KOPT-K1 (cell line): ENCODE measurements at regions not wholly inside any gene's neighbourhood (a gene's known extent, or its start where the extent isn't known, plus 50 kb on each side); places are given as distances from the start of the nearest gene placed in this dataset.

Experiments used
- H3K27ac ChIP-seq: fragments of 200-600 bp; sonication (generic); 2 replicates; pipeline ENCODE4 v1.5.1; 2016; ENCODE audit warnings: antibody characterized with exemption, mild to moderate bottlenecking, low read depth, low read length; ENCODE audit not compliant: poor library complexity, severe bottlenecking
- H3K36me3 ChIP-seq: fragments of 200-600 bp; sonication (generic); 2 replicates; pipeline ENCODE4 v1.5.1; 2017; ENCODE audit warnings: antibody characterized with exemption, mild to moderate bottlenecking, low read length, moderate library complexity; ENCODE audit not compliant: insufficient read depth
- H3K9me3 ChIP-seq: fragments of 200-600 bp; sonication (generic); 2 replicates; pipeline ENCODE4 v1.5.1; 2017; ENCODE audit warnings: antibody characterized with exemption, low read length, mild to moderate bottlenecking; ENCODE audit not compliant: insufficient read depth, poor library complexity, severe bottlenecking

GRCh38 chr22:27610863-27611786 lies 190.4 kb downstream of the MN1 start:
- Histone ChIP-seq H3K27ac (no peak overlapping the region), H3K36me3 (no peaks in the 10 kb centered on the region), H3K9me3 (no peaks in the 10 kb centered on the region)

GRCh38 chr22:27612115-27612514 lies 189.4 kb downstream of the MN1 start:
- Histone ChIP-seq H3K27ac (no peak overlapping the region), H3K9me3 (no peaks in the 10 kb centered on the region)

GRCh38 chr22:27613099-27614005 lies 188.2 kb downstream of the MN1 start:
- Histone ChIP-seq H3K36me3 (no peaks in the 10 kb centered on the region), H3K27ac (no peak overlapping the region), H3K9me3 (no peaks in the 10 kb centered on the region)

More at GRCh38 chr22:27612115-27612514, 189.4 kb downstream of the MN1 start:
- no peaks in the 10 kb centered on the region for H3K36me3 ChIP-seq

GRCh38 chr22:27614006-27614649 lies 187.4 kb downstream of the MN1 start:
- H3K36me3 ChIP-seq = no peaks in the 10 kb centered on the region
- H3K9me3 ChIP-seq = no peaks in the 10 kb centered on the region
- H3K27ac ChIP-seq = no peak overlapping the region

- Histone ChIP-seq H3K9me3 (no peaks in the 10 kb centered on the region), H3K27ac (no peak overlapping the region), H3K36me3 (no peaks in the 10 kb centered on the region)
Observed at GRCh38 chr22:27614650-27615007, 186.9 kb downstream of the MN1 start.

GRCh38 chr22:27615408-27615807 lies 186.1 kb downstream of the MN1 start:
- Histone ChIP-seq H3K9me3 (no peaks in the 10 kb centered on the region), H3K27ac (no peak overlapping the region), H3K36me3 (no peaks in the 10 kb centered on the region)

GRCh38 chr22:27616033-27616432 lies 185.5 kb downstream of the MN1 start:
- H3K36me3 ChIP-seq = no peaks in the 10 kb centered on the region
- H3K9me3 ChIP-seq = no peaks in the 10 kb centered on the region
- H3K27ac ChIP-seq = no peak overlapping the region

- no peaks in the 10 kb centered on the region for H3K36me3 ChIP-seq
- no peak overlapping the region for H3K27ac ChIP-seq
- no peaks in the 10 kb centered on the region for H3K9me3 ChIP-seq
Observed at GRCh38 chr22:27617214-27617881, 184.2 kb downstream of the MN1 start.

GRCh38 chr22:27620367-27621154 lies 181.0 kb downstream of the MN1 start:
- Histone ChIP-seq H3K36me3 (no peaks in the 10 kb centered on the region), H3K27ac (no peak overlapping the region), H3K9me3 (no peaks in the 10 kb centered on the region)

- Histone ChIP-seq H3K36me3 (no peaks in the 10 kb centered on the region), H3K9me3 (no peaks in the 10 kb centered on the region), H3K27ac (no peak overlapping the region)
Observed at GRCh38 chr22:27621486-27622070, 180.0 kb downstream of the MN1 start.

GRCh38 chr22:27624042-27624441 lies 177.5 kb downstream of the MN1 start:
- Histone ChIP-seq H3K9me3 (no peaks in the 10 kb centered on the region), H3K27ac (no peak overlapping the region)

GRCh38 chr22:27624705-27625104 lies 176.9 kb downstream of the MN1 start:
- Histone ChIP-seq H3K36me3 (no peaks in the 10 kb centered on the region), H3K27ac (no peak overlapping the region), H3K9me3 (no peaks in the 10 kb centered on the region)

More at GRCh38 chr22:27624042-27624441, 177.5 kb downstream of the MN1 start:
- H3K36me3 ChIP-seq = no peaks in the 10 kb centered on the region

- Histone ChIP-seq H3K27ac (no peak overlapping the region), H3K36me3 (no peaks in the 10 kb centered on the region), H3K9me3 (no peaks in the 10 kb centered on the region)
Observed at GRCh38 chr22:27625769-27626674, 175.5 kb downstream of the MN1 start.
